ENCODE measurements at regions not wholly inside any gene's neighbourhood (a gene's known extent, or its start where the extent isn't known, plus 50 kb on each side); places are given as distances from the start of the nearest gene placed in this dataset.

- H3K4me1 ChIP-seq (ENCODE audit: control insufficient read depth in 5 of 5, insufficient read depth in 5 of 5, low read length in 5 of 5): no peaks in the 10 kb centered on the region
- TF ChIP-seq CTCF (IDR thresholded peaks at IDR 0.05; ENCODE audit: control extremely low read depth, extremely low read depth): no peak
- no peaks in the 10 kb centered on the region for H3K9me3 ChIP-seq (ENCODE audit: control insufficient read depth in 4 of 4, insufficient read depth in 3 of 4, low read length in 3 of 4)
- 47 to 62% methylated on average over 2 of the region's 2 CpGs for WGBS, 2 donors
- H3K36me3 ChIP-seq (ENCODE audit: control insufficient read depth in 4 of 4, insufficient read depth in 4 of 4, low read length in 4 of 4): no peaks in the 10 kb centered on the region
- DNase-seq (no peak), ATAC-seq (ENCODE audit: insufficient read depth, low FRiP score) (no peak)
- H3K4me3 ChIP-seq: no peak overlapping the region
- H3K27me3 ChIP-seq (ENCODE audit: control insufficient read depth in 3 of 3, insufficient read depth in 3 of 3, low read length in 2 of 3): peaks cover 0 to 20% (median 2%) of the 10 kb centered on the region in 3 donors
- no peak overlapping the region for H3K27ac ChIP-seq (ENCODE audit: low read depth in 1 of 2, low read length in 1 of 2)
- H3K9ac ChIP-seq (ENCODE audit: insufficient read depth in 1 of 2, low read length in 2 of 2): no peak overlapping the region
These were observed 212.2 kb downstream of the PPP1R2C start for GRCh38 chrX:42565739-42566138.

DNA sequence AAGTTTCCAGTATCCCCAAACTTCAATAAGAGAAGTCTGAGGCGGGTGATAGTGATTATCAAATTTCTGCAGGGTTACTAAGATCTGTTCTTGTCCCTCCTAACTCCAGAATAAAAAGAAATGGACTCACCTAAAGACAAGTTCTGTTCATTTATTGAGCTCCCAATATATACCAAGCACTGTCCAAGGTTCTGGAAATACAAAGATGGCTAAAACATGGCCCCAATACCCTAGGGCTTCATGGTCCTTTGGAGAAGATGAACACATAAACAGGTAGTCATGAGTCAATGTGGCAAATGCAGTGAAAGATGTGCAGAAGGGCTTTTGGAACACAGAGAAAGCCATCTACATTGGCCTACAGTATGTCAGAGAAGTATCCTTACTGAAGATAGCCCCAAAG is 231.2 kb downstream of the PPP1R2C start:
- DNase-seq: no peak
- no peak overlapping the region for H3K4me3 ChIP-seq
- TF ChIP-seq CTCF (IDR thresholded peaks at IDR 0.05; ENCODE audit: control extremely low read depth, extremely low read depth): no peak

DNA sequence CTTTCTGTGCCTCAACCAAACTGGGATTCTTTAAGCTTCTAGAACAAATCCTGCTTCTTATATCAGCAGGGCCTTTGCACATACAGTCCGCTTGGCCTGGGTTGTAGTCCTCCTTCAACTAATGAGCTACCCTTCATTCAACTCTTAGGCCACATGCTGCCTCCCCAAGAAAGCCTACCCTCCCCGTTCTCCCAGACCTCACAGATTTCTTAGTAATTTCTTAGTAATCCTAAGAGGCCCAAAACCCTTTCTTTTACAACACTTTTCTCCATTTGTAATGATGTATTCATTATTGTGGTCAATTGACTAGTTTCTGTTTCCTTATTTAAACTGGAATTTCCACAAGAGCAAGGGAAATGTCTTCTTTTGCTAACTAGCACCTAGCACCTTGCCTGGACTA is 233.1 kb downstream of the PPP1R2C start:
- Histone ChIP-seq H3K27ac (ENCODE audit: low read depth in 1 of 2, low read length in 1 of 2) (no peak overlapping the region), H3K9me3 (ENCODE audit: control insufficient read depth in 4 of 4, insufficient read depth in 3 of 4, low read length in 3 of 4) (peaks cover 0 to 3% (median 0%) of the 10 kb centered on the region in 4 donors), H3K4me1 (ENCODE audit: control insufficient read depth in 5 of 5, insufficient read depth in 5 of 5, low read length in 5 of 5) (no peaks in the 10 kb centered on the region), H3K27me3 (ENCODE audit: control insufficient read depth in 3 of 3, insufficient read depth in 3 of 3, low read length in 2 of 3) (peaks cover 0 to 9% (median 3%) of the 10 kb centered on the region in 3 donors), H3K36me3 (ENCODE audit: control insufficient read depth in 4 of 4, insufficient read depth in 4 of 4, low read length in 4 of 4) (no peaks in the 10 kb centered on the region), H3K9ac (ENCODE audit: insufficient read depth in 1 of 2, low read length in 2 of 2) (no peak overlapping the region), H3K4me3 (no peak overlapping the region)
- 73 to 91% methylated on average over 2 of the region's 2 CpGs for WGBS, 2 donors
- no peak for ATAC-seq (ENCODE audit: insufficient read depth, low FRiP score)
- DNase-seq: no peak
- TF ChIP-seq CTCF (IDR thresholded peaks at IDR 0.05; ENCODE audit: control extremely low read depth, extremely low read depth): no peak

More for the DNA sequence above, 231.2 kb downstream of the PPP1R2C start:
- WGBS, 2 donors: 68 to 82% methylated on average over 1 of the region's 1 CpG
- Histone ChIP-seq H3K4me1 (ENCODE audit: control insufficient read depth in 5 of 5, insufficient read depth in 5 of 5, low read length in 5 of 5) (no peaks in the 10 kb centered on the region), H3K27ac (ENCODE audit: low read depth in 1 of 2, low read length in 1 of 2) (no peak overlapping the region), H3K9me3 (ENCODE audit: control insufficient read depth in 4 of 4, insufficient read depth in 3 of 4, low read length in 3 of 4) (peaks cover 0 to 3% (median 0%) of the 10 kb centered on the region in 4 donors), H3K36me3 (ENCODE audit: control insufficient read depth in 4 of 4, insufficient read depth in 4 of 4, low read length in 4 of 4) (no peaks in the 10 kb centered on the region), H3K27me3 (ENCODE audit: control insufficient read depth in 3 of 3, insufficient read depth in 3 of 3, low read length in 2 of 3) (peaks cover 0 to 4% (median 3%) of the 10 kb centered on the region in 3 donors), H3K9ac (ENCODE audit: insufficient read depth in 1 of 2, low read length in 2 of 2) (no peak overlapping the region)
- no peak for ATAC-seq (ENCODE audit: insufficient read depth, low FRiP score)

- H3K4me1 ChIP-seq (ENCODE audit: control insufficient read depth in 5 of 5, insufficient read depth in 5 of 5, low read length in 5 of 5): no peaks in the 10 kb centered on the region
- H3K9me3 ChIP-seq (ENCODE audit: control insufficient read depth in 4 of 4, insufficient read depth in 3 of 4, low read length in 3 of 4): peaks cover 0 to 3% (median 0%) of the 10 kb centered on the region in 4 donors
- DNase-seq (no peak), ATAC-seq (ENCODE audit: insufficient read depth, low FRiP score) (no peak)
- no peaks in the 10 kb centered on the region for H3K36me3 ChIP-seq (ENCODE audit: control insufficient read depth in 4 of 4, insufficient read depth in 4 of 4, low read length in 4 of 4)
- H3K27ac ChIP-seq (ENCODE audit: low read depth in 1 of 2, low read length in 1 of 2): no peak overlapping the region
- H3K27me3 ChIP-seq (ENCODE audit: control insufficient read depth in 3 of 3, insufficient read depth in 3 of 3, low read length in 2 of 3): peaks cover 0 to 9% (median 0%) of the 10 kb centered on the region in 3 donors
- TF ChIP-seq CTCF (IDR thresholded peaks at IDR 0.05; ENCODE audit: control extremely low read depth, extremely low read depth): no peak
- H3K4me3 ChIP-seq: no peak overlapping the region
- no peak overlapping the region for H3K9ac ChIP-seq (ENCODE audit: insufficient read depth in 1 of 2, low read length in 2 of 2)
These were observed 236.4 kb downstream of the PPP1R2C start for GRCh38 chrX:42541554-42541953.

All from lung (tissue), 11 donors.